Keratinocyte (primary cell): ENCODE measurements at regions not wholly inside any gene's neighbourhood (a gene's known extent, or its start where the extent isn't known, plus 50 kb on each side); places are given as distances from the start of the nearest gene placed in this dataset.

Source experiments
- DNase-seq: peaks from one replicate; pipeline ENCODE4 v3.0.0-alpha.2; 2011; ENCODE audit warnings: low read depth, missing footprints, low spot score
- FAIRE-seq: peaks from 2 replicates; lab custom pipeline; 2011; peaks lifted over from hg19 to GRCh38; lab: Jason Lieb, UNC
- H2AFZ ChIP-seq: 2 replicates; pipeline ENCODE4 v1.6.0; 2012; ENCODE audit warnings: low read length, control low read depth, inconsistent platforms; ENCODE audit not compliant: control insufficient read depth
- H3K27ac ChIP-seq: 2 replicates; pipeline ENCODE4 v1.5.1; 2011; ENCODE audit warnings: low read length; ENCODE audit not compliant: control insufficient read depth, insufficient read depth
- H3K27me3 ChIP-seq: 3 replicates; pipeline ENCODE4 v1.6.0; 2011; ENCODE audit warnings: low read length; ENCODE audit not compliant: control insufficient read depth, insufficient read depth; ENCODE audit errors: extremely low read depth
- H3K36me3 ChIP-seq, 2 experiments: 2 replicates in 1 of 2; 3 replicates in 1 of 2; pipeline ENCODE4 v1.5.1; 2011; ENCODE audit warnings: low read length in 2 of 2, mild to moderate bottlenecking in 1 of 2; ENCODE audit not compliant: control insufficient read depth in 2 of 2, insufficient read depth in 2 of 2; ENCODE audit errors: extremely low read depth in 1 of 2
- H3K4me1 ChIP-seq: 3 replicates; pipeline ENCODE4 v1.5.1; 2011; ENCODE audit warnings: low read length; ENCODE audit not compliant: control insufficient read depth, insufficient read depth; ENCODE audit errors: extremely low read depth
- H3K4me2 ChIP-seq: 3 replicates; pipeline ENCODE4 v1.6.0; 2011; ENCODE audit warnings: low read depth, low read length; ENCODE audit not compliant: control insufficient read depth, insufficient read depth; ENCODE audit errors: extremely low read depth
- H3K4me3 ChIP-seq, 3 experiments: fragments of 200-600 bp in 1 of 3; sonication (generic) in 1 of 3; 2 replicates in 2 of 3; 3 replicates in 1 of 3; pipeline ENCODE4 v1.5.1; 2011 to 2016; ENCODE audit warnings: low read length in 3 of 3, mild to moderate bottlenecking in 3 of 3, control low read depth in 2 of 3, inconsistent platforms in 1 of 3, low read depth in 1 of 3, mixed read lengths in 1 of 3, mixed run types in 1 of 3, moderate library complexity in 1 of 3; ENCODE audit not compliant: control insufficient read depth in 2 of 3, insufficient read depth in 2 of 3; ENCODE audit errors: extremely low read depth in 1 of 3
- H3K79me2 ChIP-seq: 2 replicates; pipeline ENCODE4 v1.6.0; 2012; ENCODE audit warnings: low read length; ENCODE audit not compliant: control insufficient read depth, insufficient read depth
- H3K9ac ChIP-seq: 3 replicates; pipeline ENCODE4 v1.6.0; 2011; ENCODE audit warnings: low read length; ENCODE audit not compliant: control insufficient read depth, insufficient read depth; ENCODE audit errors: extremely low read depth
- H3K9me1 ChIP-seq: 3 replicates; pipeline ENCODE4 v1.6.0; 2011; ENCODE audit warnings: low read length; ENCODE audit not compliant: control insufficient read depth, insufficient read depth; ENCODE audit errors: extremely low read depth
- H3K9me3 ChIP-seq: 2 replicates; pipeline ENCODE4 v1.5.1; 2012; ENCODE audit warnings: low read depth, low read length; ENCODE audit not compliant: control insufficient read depth
- H4K20me1 ChIP-seq: 3 replicates; pipeline ENCODE4 v1.6.0; 2011; ENCODE audit warnings: low read length; ENCODE audit not compliant: control insufficient read depth, insufficient read depth; ENCODE audit errors: extremely low read depth
- CTCF ChIP-seq, 3 experiments: IDR thresholded peaks in 1 of 3; conservative IDR thresholded peaks in 1 of 3; optimal IDR thresholded peaks in 1 of 3; 2 replicates in 2 of 3; 3 replicates in 1 of 3; pipeline versions ENCODE3 to v1.5.1; 2011; ENCODE audit warnings: low read length in 3 of 3, mild to moderate bottlenecking in 3 of 3, moderate library complexity in 2 of 3, control low read depth in 1 of 3, inconsistent platforms in 1 of 3; ENCODE audit not compliant: insufficient read depth in 2 of 3; ENCODE audit errors: extremely low read depth in 1 of 3
- EZH2 ChIP-seq: IDR thresholded peaks from one replicate; pipeline ENCODE4 v1.6.1; 2012; ENCODE audit warnings: inconsistent platforms, mild to moderate bottlenecking, low read length, moderate library complexity
- dilution Hi-C: fragments of 300-500 bp; cut with MboI; formaldehyde crosslinking; loops from one replicate; pipeline ENCODE4 v1.7.0; 2020; ENCODE audit warnings: low sequenced_read_pairs; ENCODE audit not compliant: extremely low pct_ligation_motif_present

- Histone ChIP-seq H4K20me1 (no peaks in the 10 kb centered on the region), H3K4me1 (no peaks in the 10 kb centered on the region), H3K9me3 (no peaks in the 10 kb centered on the region), H3K4me3 (no peak overlapping the region), H3K27ac (no peak overlapping the region), H3K9ac (no peak overlapping the region), H2AFZ (no peak overlapping the region), H3K79me2 (no peaks in the 10 kb centered on the region), H3K4me2 (no peak overlapping the region), H3K36me3 (no peaks in the 10 kb centered on the region), H3K27me3 (no peaks in the 10 kb centered on the region), H3K9me1 (no peaks in the 10 kb centered on the region)
- FAIRE-seq: no peak
- no peak for DNase-seq
- no peak for TF ChIP-seq EZH2
- TF ChIP-seq CTCF (optimal IDR thresholded peaks at IDR 0.05 in 1 of 3, IDR thresholded peaks at IDR 0.05 in 1 of 3, conservative IDR thresholded peaks at IDR 0.05 in 1 of 3; ENCODE audit: extremely low read depth in 1 of 3, insufficient read depth in 2 of 3, low read length in 3 of 3): no peak
- dilution Hi-C loops: no loop called here
Observed at GRCh38 chr21:17429936-17430335, 82.9 kb upstream of the CXADR start.

DNA sequence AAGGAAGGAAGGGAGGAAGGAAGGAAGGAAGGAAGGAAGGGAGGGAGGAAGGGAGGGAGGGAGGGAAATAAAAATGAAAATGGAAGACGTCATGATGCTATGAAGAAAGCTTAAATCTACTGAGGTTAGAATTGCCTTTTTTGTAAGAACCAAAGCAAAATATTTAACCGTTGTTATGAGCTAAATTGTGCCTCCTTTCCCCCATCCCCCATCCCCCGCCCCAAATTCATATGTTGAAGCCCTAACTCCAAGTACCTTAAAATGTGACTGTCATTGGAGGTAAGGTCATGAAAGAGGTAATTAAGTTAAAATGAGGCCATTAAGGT is 80.1 kb upstream of the CXADR start:
- H3K9ac ChIP-seq: no peak overlapping the region
- no peaks in the 10 kb centered on the region for H3K79me2 ChIP-seq
- H2AFZ ChIP-seq: no peak overlapping the region
- DNase-seq: no peak
- H3K4me2 ChIP-seq: no peak overlapping the region
- H3K36me3 ChIP-seq: no peaks in the 10 kb centered on the region
- no peaks in the 10 kb centered on the region for H4K20me1 ChIP-seq
- dilution Hi-C loops: no loop called here
- no peak for FAIRE-seq
- no peak overlapping the region for H3K27ac ChIP-seq
- no peaks in the 10 kb centered on the region for H3K9me3 ChIP-seq
- H3K4me1 ChIP-seq: no peaks in the 10 kb centered on the region
- no peaks in the 10 kb centered on the region for H3K27me3 ChIP-seq
- no peak overlapping the region for H3K4me3 ChIP-seq
- TF ChIP-seq EZH2: no peak
- no peak for TF ChIP-seq CTCF (optimal IDR thresholded peaks at IDR 0.05 in 1 of 3, IDR thresholded peaks at IDR 0.05 in 1 of 3, conservative IDR thresholded peaks at IDR 0.05 in 1 of 3; ENCODE audit: extremely low read depth in 1 of 3, insufficient read depth in 2 of 3, low read length in 3 of 3)
- H3K9me1 ChIP-seq: no peaks in the 10 kb centered on the region
